Endodermal cell (in vitro differentiated cells): ENCODE measurements at regions not wholly inside any gene's neighbourhood (a gene's known extent, or its start where the extent isn't known, plus 50 kb on each side); places are given as distances from the start of the nearest gene placed in this dataset.
A peak's percentile ranks its signal among the peaks of the same experiment; 100 is the strongest.
"Not testable (repeated sequence)": the region's sequence is repeated elsewhere in the genome, so short reads cannot be mapped to it uniquely, and the experiment has no call there.

Experiments
- DNase-seq: peaks from one replicate; pipeline ENCODE4 v3.0.0-alpha.2; 2017
- H3K27ac ChIP-seq: 2 replicates; pipeline ENCODE4 v1.5.1; 2013; ENCODE audit warnings: mild to moderate bottlenecking, low read depth, low read length, moderate library complexity
- H3K27me3 ChIP-seq: 2 replicates; pipeline ENCODE4 v1.6.1; 2013; ENCODE audit warnings: mild to moderate bottlenecking, low read length, moderate library complexity; ENCODE audit not compliant: insufficient read depth, control insufficient read depth, poor library complexity, severe bottlenecking
- H3K36me3 ChIP-seq: 2 replicates; pipeline ENCODE4 v1.7.0; 2013; ENCODE audit warnings: mild to moderate bottlenecking, low read length, moderate library complexity; ENCODE audit not compliant: control insufficient read depth, insufficient read depth
- H3K4me1 ChIP-seq: one replicate; pipeline ENCODE4 v1.7.0; 2013; ENCODE audit warnings: low read length; ENCODE audit not compliant: control insufficient read depth, insufficient read depth
- H3K4me3 ChIP-seq: 2 replicates; pipeline ENCODE4 v1.5.1; 2013; ENCODE audit warnings: mild to moderate bottlenecking, low read length, moderate library complexity
- H3K9ac ChIP-seq: 2 replicates; pipeline ENCODE4 v1.6.1; 2013; ENCODE audit warnings: mild to moderate bottlenecking, low read length, moderate library complexity; ENCODE audit not compliant: poor library complexity, severe bottlenecking; ENCODE audit errors: extremely low read depth
- H3K9me3 ChIP-seq: 2 replicates; pipeline ENCODE4 v1.6.1; 2013; ENCODE audit warnings: mild to moderate bottlenecking, low read length, moderate library complexity; ENCODE audit not compliant: control insufficient read depth
- H3K27ac Mint-ChIP-seq: 2 replicates; pipeline ENCODE4 v1.8.0; 2020; ENCODE audit warnings: mixed read lengths
- H3K27me3 Mint-ChIP-seq: 2 replicates; pipeline ENCODE4 v1.8.0; 2021; ENCODE audit warnings: mild to moderate bottlenecking, mixed read lengths; ENCODE audit not compliant: insufficient read depth
- H3K36me3 Mint-ChIP-seq: 2 replicates; pipeline ENCODE4 v1.8.0; 2020; ENCODE audit warnings: low read depth, mixed read lengths
- H3K4me1 Mint-ChIP-seq: 2 replicates; pipeline ENCODE4 v1.8.0; 2020; ENCODE audit warnings: mixed read lengths
- H3K4me3 Mint-ChIP-seq: 2 replicates; pipeline ENCODE4 v1.8.0; 2020; ENCODE audit warnings: mild to moderate bottlenecking, moderate library complexity, mixed read lengths
- H3K9me3 Mint-ChIP-seq: 2 replicates; pipeline ENCODE4 v1.8.0; 2020; ENCODE audit warnings: mild to moderate bottlenecking, mixed read lengths
- WGBS, 2 experiments: methylation state at CpG; one replicate each; pipeline versions ENCODE4 v1.1.5 to v1.1.7; 2013; ENCODE audit warnings: missing lambda C conversion rate in 2 of 2, mixed read lengths in 1 of 2; ENCODE audit not compliant: insufficient coverage in 1 of 2, insufficient read length in 1 of 2; 5-methylcytosine and 5-hydroxymethylcytosine counted together
- TF ChIP-seq, protein P1 (sequence below): fragments of 200-600 bp; sonication (generic); conservative IDR thresholded peaks from 2 replicates; pipeline ENCODE4 v1.5.0; 2021; ENCODE audit warnings: antibody characterized with exemption, mild to moderate bottlenecking

DNA sequence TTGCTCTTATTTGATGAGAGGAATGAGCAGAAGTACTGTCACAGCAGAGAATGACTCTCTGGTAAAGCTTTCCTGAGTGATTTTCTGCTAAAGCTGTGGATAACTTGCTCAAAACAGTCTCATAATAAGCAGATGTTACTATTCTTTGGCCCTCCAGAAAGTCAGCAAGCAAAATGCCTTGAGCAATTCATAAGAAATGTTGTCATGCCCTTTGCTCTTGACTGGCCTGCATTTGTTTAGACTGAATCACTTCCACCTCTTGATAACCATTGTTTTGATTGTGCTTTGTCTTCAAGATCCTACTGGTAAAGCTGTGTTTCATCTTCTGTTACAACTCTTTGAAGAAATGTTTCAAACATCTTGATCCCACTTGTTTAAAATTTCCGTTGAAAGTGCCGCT is 457.9 kb upstream of the FOXG1 start:
- Histone ChIP-seq H3K27ac (peak overlapping the region; percentile 12), H3K36me3 (no peaks in the 10 kb centered on the region), H3K4me3 (no peak overlapping the region), H3K9ac (no peak overlapping the region), H3K27me3 (no peaks in the 10 kb centered on the region), H3K4me1 (no peaks in the 10 kb centered on the region), H3K9me3 (no peaks in the 10 kb centered on the region)
- no peaks in the 10 kb centered on the region for H3K36me3 Mint-ChIP-seq
- H3K27me3 Mint-ChIP-seq, result no peaks in the 10 kb centered on the region
- no peak for DNase-seq
- H3K4me3 Mint-ChIP-seq, result no peak overlapping the region
- peaks cover 6% of the 10 kb centered on the region for H3K9me3 Mint-ChIP-seq
- WGBS, 2 experiments, result 65 to 83% methylated on average over 2 of the region's 2 CpGs
- peaks cover 6% of the 10 kb centered on the region for H3K4me1 Mint-ChIP-seq
- no peak overlapping the region for H3K27ac Mint-ChIP-seq
- TF ChIP-seq, protein P1, sequence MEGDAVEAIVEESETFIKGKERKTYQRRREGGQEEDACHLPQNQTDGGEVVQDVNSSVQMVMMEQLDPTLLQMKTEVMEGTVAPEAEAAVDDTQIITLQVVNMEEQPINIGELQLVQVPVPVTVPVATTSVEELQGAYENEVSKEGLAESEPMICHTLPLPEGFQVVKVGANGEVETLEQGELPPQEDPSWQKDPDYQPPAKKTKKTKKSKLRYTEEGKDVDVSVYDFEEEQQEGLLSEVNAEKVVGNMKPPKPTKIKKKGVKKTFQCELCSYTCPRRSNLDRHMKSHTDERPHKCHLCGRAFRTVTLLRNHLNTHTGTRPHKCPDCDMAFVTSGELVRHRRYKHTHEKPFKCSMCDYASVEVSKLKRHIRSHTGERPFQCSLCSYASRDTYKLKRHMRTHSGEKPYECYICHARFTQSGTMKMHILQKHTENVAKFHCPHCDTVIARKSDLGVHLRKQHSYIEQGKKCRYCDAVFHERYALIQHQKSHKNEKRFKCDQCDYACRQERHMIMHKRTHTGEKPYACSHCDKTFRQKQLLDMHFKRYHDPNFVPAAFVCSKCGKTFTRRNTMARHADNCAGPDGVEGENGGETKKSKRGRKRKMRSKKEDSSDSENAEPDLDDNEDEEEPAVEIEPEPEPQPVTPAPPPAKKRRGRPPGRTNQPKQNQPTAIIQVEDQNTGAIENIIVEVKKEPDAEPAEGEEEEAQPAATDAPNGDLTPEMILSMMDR, result no peak

DNA sequence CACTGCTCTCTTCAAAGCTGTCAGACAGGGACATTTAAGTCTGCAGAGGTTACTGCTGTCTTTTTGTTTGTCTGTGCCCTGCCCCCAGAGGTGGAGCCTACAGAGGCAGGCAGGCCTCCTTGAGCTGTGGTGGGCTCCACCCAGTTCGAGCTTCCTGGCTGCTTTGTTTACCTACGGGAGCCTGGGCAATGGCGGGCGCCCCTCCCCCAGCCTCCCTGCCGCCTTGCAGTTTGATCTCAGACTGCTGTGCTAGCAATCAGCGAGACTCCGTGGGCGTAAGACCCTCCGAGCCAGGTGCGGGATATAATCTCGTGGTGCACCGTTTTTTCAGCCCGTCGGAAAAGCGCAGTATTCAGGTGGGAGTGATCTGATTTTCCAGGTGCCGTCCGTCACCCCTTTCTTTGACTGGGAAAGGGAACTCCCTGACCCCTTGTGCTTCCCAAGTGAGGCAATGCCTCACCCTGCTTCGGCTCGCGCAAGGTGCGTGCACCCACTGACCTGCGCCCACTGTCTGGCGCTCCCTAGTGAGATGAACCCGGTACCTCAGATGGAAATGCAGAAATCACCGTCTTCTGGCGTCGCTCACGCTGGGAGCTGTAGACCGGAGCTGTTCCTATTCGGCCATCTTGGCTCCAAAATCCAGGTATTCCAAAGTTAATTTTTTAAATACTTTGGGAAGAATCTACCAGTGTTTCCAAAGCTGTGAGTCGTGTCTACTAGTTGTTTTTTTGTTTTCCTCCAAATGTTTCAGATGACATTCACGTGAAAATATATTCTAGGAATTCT is 448.5 kb upstream of the FOXG1 start:
- DNase-seq, result peak; percentile 56
- not testable (repeated sequence) for H3K4me1 Mint-ChIP-seq, H3K27ac ChIP-seq, H3K4me1 ChIP-seq, H3K36me3 Mint-ChIP-seq, H3K4me3 ChIP-seq, H3K36me3 ChIP-seq, H3K27me3 ChIP-seq, H3K9me3 ChIP-seq, H3K9ac ChIP-seq, H3K27me3 Mint-ChIP-seq
- Mint-ChIP-seq H3K27ac (peak overlapping the region; percentile 97), H3K4me3 (peak overlapping the region; percentile 74), H3K9me3 (peaks cover 19% of the 10 kb centered on the region)
- WGBS, 2 experiments, result 92% methylated on average over 9 to 31 of the region's 32 CpGs

DNA sequence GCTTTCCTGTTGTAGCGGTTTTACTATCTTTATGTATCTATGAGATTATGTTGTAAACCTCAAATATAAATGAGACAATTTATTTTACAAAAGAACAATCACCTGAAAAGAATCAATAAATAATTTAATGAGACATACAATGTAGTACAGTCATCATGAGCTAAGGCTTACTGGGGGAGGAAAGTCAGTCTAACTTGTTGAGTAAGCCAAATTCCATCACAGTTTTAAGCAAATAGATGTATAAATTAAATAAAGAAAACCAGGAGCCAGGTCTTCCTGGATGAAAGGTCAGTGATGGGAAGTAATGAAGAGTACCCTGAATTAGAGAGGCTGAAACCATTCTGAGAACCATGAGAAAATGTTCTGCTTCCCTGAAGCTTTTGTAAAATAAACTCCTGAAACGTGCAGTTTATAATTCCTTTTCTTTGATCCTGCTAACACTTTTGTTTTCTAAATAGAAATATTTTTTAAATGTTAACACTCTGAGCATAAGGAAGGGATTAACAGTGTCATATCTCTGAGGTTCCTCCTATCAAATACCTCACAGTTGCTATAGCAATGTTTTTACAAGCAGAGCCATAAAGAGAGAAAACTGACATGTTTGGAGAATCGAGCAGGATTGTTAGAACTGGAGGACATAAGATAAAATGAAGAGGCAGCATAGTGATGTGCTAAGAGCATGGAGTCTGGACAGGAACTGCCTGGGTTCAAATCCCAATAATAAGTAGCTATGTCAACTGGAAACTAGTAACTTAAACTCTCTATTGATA is 444.9 kb upstream of the FOXG1 start:
- TF ChIP-seq, protein P1, result no peak
- 75 to 85% methylated on average over 1 to 2 of the region's 3 CpGs for WGBS, 2 experiments
- peaks cover 9% of the 10 kb centered on the region for H3K9me3 Mint-ChIP-seq

More for the DNA sequence above, 444.9 kb upstream of the FOXG1 start:
- Histone ChIP-seq H3K36me3 (no peaks in the 10 kb centered on the region), H3K9me3 (no peaks in the 10 kb centered on the region), H3K27me3 (no peaks in the 10 kb centered on the region), H3K4me1 (no peaks in the 10 kb centered on the region), H3K4me3 (no peak overlapping the region), H3K27ac (no peak overlapping the region), H3K9ac (no peak overlapping the region)
- H3K36me3 Mint-ChIP-seq, result no peaks in the 10 kb centered on the region
- no peaks in the 10 kb centered on the region for H3K27me3 Mint-ChIP-seq
- no peak overlapping the region for H3K4me3 Mint-ChIP-seq
- peaks cover 6% of the 10 kb centered on the region for H3K4me1 Mint-ChIP-seq
- DNase-seq, result no peak
- no peak overlapping the region for H3K27ac Mint-ChIP-seq
